Gastrocnemius medialis (tissue), 4 donors: ENCODE measurements at regions not wholly inside any gene's neighbourhood (a gene's known extent, or its start where the extent isn't known, plus 50 kb on each side); places are given as distances from the start of the nearest gene placed in this dataset.
A peak's percentile ranks its signal among the peaks of the same experiment; 100 is the strongest.
"Not testable (repeated sequence)": the region's sequence is repeated elsewhere in the genome, so short reads cannot be mapped to it uniquely, and the experiment has no call there.

Experiments
- ATAC-seq, 2 donors: fragments of 150-250 bp; one replicate each; pipeline ENCODE4 v1.9.1; 2016
- DNase-seq, 2 donors: peaks; one replicate each; pipeline ENCODE4 v3.0.0-alpha.2; 2019
- H3K27ac ChIP-seq, 4 donors: fragments of 200-600 bp; sonication (generic); 1 replicate in 1 of 4; 2 replicates in 3 of 4; pipeline ENCODE4 v1.5.1; 2016 to 2018; ENCODE audit warnings: mild to moderate bottlenecking in 2 of 4, moderate library complexity in 1 of 4
- H3K27me3 ChIP-seq, 3 donors: fragments of 200-600 bp; sonication (generic) in 2 of 3; 1 replicate in 1 of 3; 2 replicates in 2 of 3; pipeline versions ENCODE4 v1.5.1 to v1.6.0; 2016 to 2019; ENCODE audit warnings: mild to moderate bottlenecking in 1 of 3, moderate library complexity in 1 of 3
- H3K36me3 ChIP-seq, 2 donors: fragments of 200-600 bp; sonication (generic) in 1 of 2; one replicate each; pipeline ENCODE4 v1.5.1; 2017 to 2018
- H3K4me1 ChIP-seq, 2 donors: fragments of 200-600 bp; sonication (generic) in 1 of 2; one replicate each; pipeline ENCODE4 v1.5.1; 2016 to 2017; ENCODE audit warnings: mild to moderate bottlenecking in 2 of 2
- H3K4me3 ChIP-seq, 4 donors: fragments of 200-600 bp; sonication (generic) in 3 of 4; 1 replicate in 1 of 4; 2 replicates in 3 of 4; pipeline ENCODE4 v1.5.1; 2016 to 2019; ENCODE audit warnings: mild to moderate bottlenecking in 2 of 4
- H3K9me3 ChIP-seq, 3 donors: fragments of 200-600 bp; sonication (generic) in 2 of 3; 1 replicate in 1 of 3; 2 replicates in 2 of 3; pipeline ENCODE4 v1.5.1; 2016 to 2019
- CTCF ChIP-seq, 5 experiments: fragments of 450-650 bp in 3 of 5; fragments of 200-600 bp in 2 of 5; sonication (generic) in 2 of 5; IDR thresholded peaks in 4 of 5; conservative IDR thresholded peaks in 1 of 5; 1 replicate in 4 of 5; 2 replicates in 1 of 5; pipeline ENCODE4 v1.5.1; 2016 to 2019; ENCODE audit warnings: antibody characterized with exemption in 5 of 5, mild to moderate bottlenecking in 3 of 5, moderate library complexity in 3 of 5
- POLR2A ChIP-seq, 2 donors: fragments of 450-650 bp; IDR thresholded peaks; one replicate each; pipeline ENCODE4 v1.6.1; 2017; ENCODE audit warnings: antibody characterized with exemption in 2 of 2, mild to moderate bottlenecking in 2 of 2, moderate library complexity in 2 of 2
- in situ Hi-C, 4 donors: fragments of 200-750 bp; cut with MboI; loops; one replicate each; pipeline versions ENCODE4 v1.15.0 to v1.8.0; 2017; ENCODE audit warnings: low sequenced_read_pairs in 4 of 4
- intact Hi-C: fragments of 100-400 bp; cut with DNase I; formaldehyde crosslinking; loops from one replicate; pipeline ENCODE4 v1.15.1; 2023; ENCODE audit warnings: low total_unique reads

- Histone ChIP-seq H3K4me3 (no peak overlapping the region), H3K4me1 (peaks cover 3 to 4% of the 10 kb centered on the region in 2 donors), H3K27ac (no peak overlapping the region), H3K9me3 (no peaks in the 10 kb centered on the region), H3K36me3 (no peaks in the 10 kb centered on the region), H3K27me3 (peaks cover 8 to 40% (median 35%) of the 10 kb centered on the region in 3 donors)
- in situ Hi-C loops = no loop called here
- DNase-seq (no peak), ATAC-seq (no peak)
- TF ChIP-seq POLR2A (IDR thresholded peaks at IDR 0.05) = no peak
- no peak for TF ChIP-seq CTCF (IDR thresholded peaks at IDR 0.05 in 4 of 5, conservative IDR thresholded peaks at IDR 0.05 in 1 of 5)
- intact Hi-C loops = no loop called here
Observed at GRCh38 chr19:41518141-41518540, 57.8 kb upstream of the CEACAM21 start.

GRCh38 chr19:41521138-41521930 lies 54.6 kb upstream of the CEACAM21 start:
- in situ Hi-C loops, H3K27ac ChIP-seq, H3K9me3 ChIP-seq, ATAC-seq, intact Hi-C loops, H3K4me1 ChIP-seq, DNase-seq, H3K36me3 ChIP-seq: not testable (repeated sequence)
- Histone ChIP-seq H3K27me3 (peaks cover 0 to 59% (median 44%) of the 10 kb centered on the region in 3 donors), H3K4me3 (peak overlapping the region in 2 of 4 donors; percentile 32)

- ATAC-seq (peak in 1 of 2 donors; percentile 24), DNase-seq (no peak)
- H3K27me3 ChIP-seq = peaks cover 0 to 56% (median 44%) of the 10 kb centered on the region in 3 donors
- TF ChIP-seq POLR2A (IDR thresholded peaks at IDR 0.05) = no peak
- TF ChIP-seq CTCF (IDR thresholded peaks at IDR 0.05 in 4 of 5, conservative IDR thresholded peaks at IDR 0.05 in 1 of 5) = no peak
- H3K9me3 ChIP-seq = no peaks in the 10 kb centered on the region
- peaks cover 3 to 4% of the 10 kb centered on the region in 2 donors for H3K4me1 ChIP-seq
- intact Hi-C loops = no loop called here
- peak overlapping the region in 1 of 4 donors; percentile 14 for H3K27ac ChIP-seq
- no peaks in the 10 kb centered on the region for H3K36me3 ChIP-seq
- H3K4me3 ChIP-seq = peak overlapping the region in 3 of 4 donors; percentile 25 to 32 (median 32)
- in situ Hi-C loops = no loop called here
Observed at GRCh38 chr19:41521931-41522555, 53.9 kb upstream of the CEACAM21 start.

- Histone ChIP-seq H3K4me1 (peaks cover 3 to 11% of the 10 kb centered on the region in 2 donors), H3K9me3 (no peaks in the 10 kb centered on the region), H3K36me3 (no peaks in the 10 kb centered on the region), H3K27ac (no peak overlapping the region), H3K4me3 (no peak overlapping the region), H3K27me3 (peaks cover 0 to 40% (median 25%) of the 10 kb centered on the region in 3 donors)
- TF ChIP-seq CTCF (IDR thresholded peaks at IDR 0.05 in 4 of 5, conservative IDR thresholded peaks at IDR 0.05 in 1 of 5) = no peak
- DNase-seq = no peak
- no peak for ATAC-seq
- intact Hi-C loops (no loop called here), in situ Hi-C loops (no loop called here)
Observed at GRCh38 chr19:41525989-41526388, 50.0 kb upstream of the CEACAM21 start.
